ENCODE measurements at regions not wholly inside any gene's neighbourhood (a gene's known extent, or its start where the extent isn't known, plus 50 kb on each side); places are given as distances from the start of the nearest gene placed in this dataset.

DNA sequence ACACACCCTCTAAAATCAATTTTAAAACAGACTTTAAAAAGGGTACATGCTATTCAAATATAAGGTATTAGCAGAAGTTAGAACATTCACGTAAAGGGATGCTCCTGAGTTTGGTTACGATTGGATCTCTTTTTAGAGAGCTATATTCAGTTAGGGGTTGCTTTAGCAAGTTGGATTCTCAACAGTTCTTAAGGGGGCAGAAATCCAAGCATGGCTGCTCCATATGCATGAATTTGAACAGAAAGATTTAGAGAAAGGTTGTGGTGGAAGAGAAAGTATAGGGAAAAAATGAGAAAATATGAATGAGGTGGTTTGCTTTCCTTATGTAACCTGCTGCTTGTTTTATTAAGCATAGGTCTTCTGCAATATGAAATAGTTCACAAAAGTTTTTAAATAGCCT lies 855.1 kb downstream of the SORCS1 start:
- TF ChIP-seq JUN (IDR thresholded peaks at IDR 0.05; ENCODE audit: borderline replicate concordance, insufficient read depth, insufficient read length, low read depth): no peak
- no peak for TF ChIP-seq POLR2A (IDR thresholded peaks at IDR 0.05; ENCODE audit: low read depth, low read length)
- TF ChIP-seq, protein P1, sequence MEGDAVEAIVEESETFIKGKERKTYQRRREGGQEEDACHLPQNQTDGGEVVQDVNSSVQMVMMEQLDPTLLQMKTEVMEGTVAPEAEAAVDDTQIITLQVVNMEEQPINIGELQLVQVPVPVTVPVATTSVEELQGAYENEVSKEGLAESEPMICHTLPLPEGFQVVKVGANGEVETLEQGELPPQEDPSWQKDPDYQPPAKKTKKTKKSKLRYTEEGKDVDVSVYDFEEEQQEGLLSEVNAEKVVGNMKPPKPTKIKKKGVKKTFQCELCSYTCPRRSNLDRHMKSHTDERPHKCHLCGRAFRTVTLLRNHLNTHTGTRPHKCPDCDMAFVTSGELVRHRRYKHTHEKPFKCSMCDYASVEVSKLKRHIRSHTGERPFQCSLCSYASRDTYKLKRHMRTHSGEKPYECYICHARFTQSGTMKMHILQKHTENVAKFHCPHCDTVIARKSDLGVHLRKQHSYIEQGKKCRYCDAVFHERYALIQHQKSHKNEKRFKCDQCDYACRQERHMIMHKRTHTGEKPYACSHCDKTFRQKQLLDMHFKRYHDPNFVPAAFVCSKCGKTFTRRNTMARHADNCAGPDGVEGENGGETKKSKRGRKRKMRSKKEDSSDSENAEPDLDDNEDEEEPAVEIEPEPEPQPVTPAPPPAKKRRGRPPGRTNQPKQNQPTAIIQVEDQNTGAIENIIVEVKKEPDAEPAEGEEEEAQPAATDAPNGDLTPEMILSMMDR (IDR thresholded peaks at IDR 0.05; ENCODE audit: extremely low read depth in 1 of 2, insufficient read depth in 1 of 2, low read depth in 1 of 2, low read length in 2 of 2): no peak

Measured in endothelial cell of umbilical vein (primary cell).